ENCODE measurements at regions not wholly inside any gene's neighbourhood (a gene's known extent, or its start where the extent isn't known, plus 50 kb on each side); places are given as distances from the start of the nearest gene placed in this dataset.

DNA sequence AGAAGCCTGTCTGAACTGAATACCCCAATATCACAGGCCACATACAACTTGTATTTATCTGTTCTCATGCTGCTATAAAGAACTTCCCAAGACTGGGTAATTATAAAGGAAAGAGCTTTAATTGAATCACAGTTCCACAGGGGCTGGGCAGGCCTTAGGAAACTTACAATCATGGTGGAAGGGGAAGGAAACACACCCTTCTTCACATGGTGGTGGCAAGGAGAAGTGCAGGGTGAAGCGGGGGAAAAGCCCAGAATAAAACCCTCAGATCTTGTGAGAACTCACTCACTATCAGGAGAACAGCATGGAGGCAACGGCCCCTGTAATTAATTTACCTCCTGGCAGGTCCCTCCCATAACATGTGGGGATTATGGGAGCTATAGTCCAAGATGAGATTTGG lies 50.3 kb upstream of the FNDC1 start:
- POLR2A ChIA-PET (ENCODE audit: low non-redundant PET), result no interaction called here
- TF ChIP-seq, protein P1, sequence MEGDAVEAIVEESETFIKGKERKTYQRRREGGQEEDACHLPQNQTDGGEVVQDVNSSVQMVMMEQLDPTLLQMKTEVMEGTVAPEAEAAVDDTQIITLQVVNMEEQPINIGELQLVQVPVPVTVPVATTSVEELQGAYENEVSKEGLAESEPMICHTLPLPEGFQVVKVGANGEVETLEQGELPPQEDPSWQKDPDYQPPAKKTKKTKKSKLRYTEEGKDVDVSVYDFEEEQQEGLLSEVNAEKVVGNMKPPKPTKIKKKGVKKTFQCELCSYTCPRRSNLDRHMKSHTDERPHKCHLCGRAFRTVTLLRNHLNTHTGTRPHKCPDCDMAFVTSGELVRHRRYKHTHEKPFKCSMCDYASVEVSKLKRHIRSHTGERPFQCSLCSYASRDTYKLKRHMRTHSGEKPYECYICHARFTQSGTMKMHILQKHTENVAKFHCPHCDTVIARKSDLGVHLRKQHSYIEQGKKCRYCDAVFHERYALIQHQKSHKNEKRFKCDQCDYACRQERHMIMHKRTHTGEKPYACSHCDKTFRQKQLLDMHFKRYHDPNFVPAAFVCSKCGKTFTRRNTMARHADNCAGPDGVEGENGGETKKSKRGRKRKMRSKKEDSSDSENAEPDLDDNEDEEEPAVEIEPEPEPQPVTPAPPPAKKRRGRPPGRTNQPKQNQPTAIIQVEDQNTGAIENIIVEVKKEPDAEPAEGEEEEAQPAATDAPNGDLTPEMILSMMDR (conservative IDR thresholded peaks at IDR 0.05; ENCODE audit: low read depth), result no peak
- CTCF ChIA-PET, result no interaction called here
- H3K27ac ChIP-seq, result no peak overlapping the region
- no peak for DNase-seq (ENCODE audit: low spot score)

DNA sequence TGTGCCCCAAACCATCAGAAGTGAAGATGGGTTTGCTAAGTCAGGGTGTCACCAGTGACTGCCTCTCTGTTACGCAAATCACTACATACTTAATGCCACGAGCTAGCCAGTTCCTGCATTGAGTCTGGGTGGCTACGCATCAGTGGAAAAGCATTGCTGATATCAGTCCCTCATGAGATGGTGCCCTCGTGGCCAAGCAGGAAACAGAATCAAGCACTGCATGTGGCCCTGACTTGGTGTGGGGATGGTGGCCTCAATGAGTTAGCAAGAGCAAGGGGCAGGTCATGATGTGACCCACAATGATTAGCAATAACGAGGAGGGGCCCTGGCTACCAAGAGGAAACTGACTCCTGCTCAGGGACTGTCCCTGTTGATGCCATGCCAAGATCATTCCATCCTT lies 51.6 kb upstream of the FNDC1 start:
- ChIA-PET POLR2A (ENCODE audit: low non-redundant PET) (no interaction called here), CTCF (no interaction called here)
- no peak overlapping the region for H3K27ac ChIP-seq
- no peak for DNase-seq (ENCODE audit: low spot score)
- TF ChIP-seq, protein P1 (conservative IDR thresholded peaks at IDR 0.05; ENCODE audit: low read depth), result no peak

DNA sequence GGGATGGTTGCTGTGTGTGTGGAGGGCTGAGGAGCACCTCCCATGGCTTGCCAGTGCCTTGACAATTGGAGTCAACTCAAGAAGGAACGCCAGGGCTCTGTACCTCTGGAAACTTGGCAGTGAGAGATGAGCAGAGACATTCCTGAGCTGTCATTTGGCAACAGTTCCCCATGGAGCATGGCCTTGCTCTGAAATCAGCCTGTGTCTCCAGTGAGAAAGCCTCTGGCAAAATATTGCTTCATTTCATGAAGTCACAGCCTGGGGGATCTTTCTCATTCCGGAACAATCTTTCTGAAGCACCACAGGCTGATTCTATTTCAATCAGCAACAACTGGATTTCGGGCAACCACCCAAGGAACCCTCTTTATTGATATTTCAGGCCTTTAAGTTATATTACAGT lies 52.2 kb upstream of the FNDC1 start:
- POLR2A ChIA-PET (ENCODE audit: low non-redundant PET), result no interaction called here
- TF ChIP-seq, protein P1 (conservative IDR thresholded peaks at IDR 0.05; ENCODE audit: low read depth), result no peak
- DNase-seq (ENCODE audit: low spot score), result no peak
- no peak overlapping the region for H3K27ac ChIP-seq
- CTCF ChIA-PET, result no interaction called here

DNA sequence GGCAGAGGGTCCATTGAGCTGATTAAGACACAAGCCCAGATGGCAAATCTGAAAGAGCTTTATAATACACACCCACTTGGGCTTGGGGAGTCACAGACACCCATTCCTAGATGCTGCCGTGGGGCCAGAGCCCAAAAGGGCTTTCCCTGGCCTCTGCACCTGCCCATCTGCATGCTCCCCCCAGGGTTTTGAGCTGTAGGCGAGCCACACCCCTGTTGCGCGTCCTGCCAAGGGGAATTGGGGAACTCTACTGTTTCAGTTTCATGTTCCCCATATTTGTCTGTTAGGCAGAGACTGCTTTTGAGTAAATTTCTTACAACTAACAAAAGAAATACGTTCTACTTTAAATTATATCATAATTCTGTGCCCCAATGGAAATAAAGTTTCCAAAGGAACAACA lies 52.9 kb upstream of the FNDC1 start:
- H3K27ac ChIP-seq, result no peak overlapping the region
- ChIA-PET CTCF (no interaction called here), POLR2A (ENCODE audit: low non-redundant PET) (no interaction called here)
- TF ChIP-seq, protein P1 (conservative IDR thresholded peaks at IDR 0.05; ENCODE audit: low read depth), result no peak
- no peak for DNase-seq (ENCODE audit: low spot score)

DNA sequence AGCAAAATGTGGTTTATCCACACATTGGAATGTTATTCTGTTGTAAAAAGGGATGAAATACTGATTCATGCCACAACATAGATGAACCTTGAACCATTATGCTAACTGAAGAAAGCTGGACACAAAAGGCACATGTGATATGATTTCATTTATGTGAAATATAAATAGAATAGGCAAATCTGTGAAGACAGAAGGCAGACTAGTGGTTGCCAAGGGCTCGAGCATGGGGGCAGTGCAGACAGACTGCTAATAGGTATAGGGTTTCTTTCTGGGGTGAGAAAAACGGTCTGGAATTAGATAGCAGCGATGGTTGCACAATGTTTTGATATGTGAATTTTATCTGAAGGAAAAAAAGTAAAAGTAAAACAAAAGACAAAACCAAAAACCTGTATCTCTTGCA lies 54.6 kb upstream of the FNDC1 start:
- ChIA-PET CTCF (interaction anchor here (0.6 to 1.0 kb wide), 2 partner anchors 20 to 1579 kb away, joined by 3 read pairs; no protein-coding TSS in a partner anchor), POLR2A (ENCODE audit: low non-redundant PET) (no interaction called here)
- no peak for DNase-seq (ENCODE audit: low spot score)
- H3K27ac ChIP-seq, result no peak overlapping the region
- TF ChIP-seq, protein P1 (conservative IDR thresholded peaks at IDR 0.05; ENCODE audit: low read depth), result no peak

DNA sequence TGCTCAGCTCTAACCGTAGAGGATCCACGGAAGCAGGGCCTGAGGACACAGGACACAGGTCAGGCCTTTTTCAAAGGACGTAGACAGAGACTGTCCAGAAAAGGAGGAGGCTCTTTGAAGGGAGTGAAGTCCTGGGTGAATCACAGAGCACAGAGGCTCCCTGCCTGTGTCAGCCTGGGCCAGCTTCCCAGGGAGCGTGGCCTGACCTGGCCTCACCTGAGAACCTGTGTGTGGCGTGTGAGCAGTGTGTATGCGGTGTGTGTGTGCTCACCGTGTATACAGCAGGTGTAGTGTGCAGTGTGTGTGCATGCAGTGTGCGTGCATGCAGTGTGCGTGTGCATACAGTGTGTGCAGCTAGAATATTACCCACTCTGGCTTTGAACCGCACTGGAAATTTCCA lies 56.0 kb upstream of the FNDC1 start:
- ChIA-PET CTCF (interaction anchor here (0.7 to 0.9 kb wide), 2 partner anchors 12 to 71 kb away, joined by 3 to 4 read pairs; no protein-coding TSS in a partner anchor), POLR2A (ENCODE audit: low non-redundant PET) (no interaction called here)
- no peak for DNase-seq (ENCODE audit: low spot score)

More for the DNA sequence above, 56.0 kb upstream of the FNDC1 start:
- TF ChIP-seq, protein P1 (conservative IDR thresholded peaks at IDR 0.05; ENCODE audit: low read depth), result no peak
- H3K27ac ChIP-seq, result no peak overlapping the region

All from RWPE1 (cell line).